ENCODE measurements at regions not wholly inside any gene's neighbourhood (a gene's known extent, or its start where the extent isn't known, plus 50 kb on each side); places are given as distances from the start of the nearest gene placed in this dataset.

DNA sequence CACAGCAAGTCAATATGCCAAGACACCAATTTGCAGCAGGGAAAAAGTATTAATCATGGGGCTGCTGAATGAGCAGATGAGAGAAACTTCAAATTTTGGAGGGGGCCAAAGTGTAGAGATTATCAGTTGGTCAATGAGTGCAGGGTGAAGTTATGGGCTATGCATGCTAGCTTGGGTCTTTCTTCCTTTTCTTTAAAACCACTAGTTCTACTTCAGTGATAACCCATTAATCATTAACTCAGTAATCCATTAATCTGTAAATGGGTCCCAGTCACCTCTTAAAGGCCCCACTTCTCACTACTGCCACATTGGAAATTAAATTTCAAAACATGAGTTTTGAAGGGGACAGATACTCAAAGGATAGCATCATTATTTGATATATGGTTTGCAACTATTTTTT is 688.6 kb upstream of the ADGRL4 start:
- no peak overlapping the region for H3K27ac ChIP-seq
- TF ChIP-seq, protein P1, sequence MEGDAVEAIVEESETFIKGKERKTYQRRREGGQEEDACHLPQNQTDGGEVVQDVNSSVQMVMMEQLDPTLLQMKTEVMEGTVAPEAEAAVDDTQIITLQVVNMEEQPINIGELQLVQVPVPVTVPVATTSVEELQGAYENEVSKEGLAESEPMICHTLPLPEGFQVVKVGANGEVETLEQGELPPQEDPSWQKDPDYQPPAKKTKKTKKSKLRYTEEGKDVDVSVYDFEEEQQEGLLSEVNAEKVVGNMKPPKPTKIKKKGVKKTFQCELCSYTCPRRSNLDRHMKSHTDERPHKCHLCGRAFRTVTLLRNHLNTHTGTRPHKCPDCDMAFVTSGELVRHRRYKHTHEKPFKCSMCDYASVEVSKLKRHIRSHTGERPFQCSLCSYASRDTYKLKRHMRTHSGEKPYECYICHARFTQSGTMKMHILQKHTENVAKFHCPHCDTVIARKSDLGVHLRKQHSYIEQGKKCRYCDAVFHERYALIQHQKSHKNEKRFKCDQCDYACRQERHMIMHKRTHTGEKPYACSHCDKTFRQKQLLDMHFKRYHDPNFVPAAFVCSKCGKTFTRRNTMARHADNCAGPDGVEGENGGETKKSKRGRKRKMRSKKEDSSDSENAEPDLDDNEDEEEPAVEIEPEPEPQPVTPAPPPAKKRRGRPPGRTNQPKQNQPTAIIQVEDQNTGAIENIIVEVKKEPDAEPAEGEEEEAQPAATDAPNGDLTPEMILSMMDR (conservative IDR thresholded peaks at IDR 0.05): no peak

DNA sequence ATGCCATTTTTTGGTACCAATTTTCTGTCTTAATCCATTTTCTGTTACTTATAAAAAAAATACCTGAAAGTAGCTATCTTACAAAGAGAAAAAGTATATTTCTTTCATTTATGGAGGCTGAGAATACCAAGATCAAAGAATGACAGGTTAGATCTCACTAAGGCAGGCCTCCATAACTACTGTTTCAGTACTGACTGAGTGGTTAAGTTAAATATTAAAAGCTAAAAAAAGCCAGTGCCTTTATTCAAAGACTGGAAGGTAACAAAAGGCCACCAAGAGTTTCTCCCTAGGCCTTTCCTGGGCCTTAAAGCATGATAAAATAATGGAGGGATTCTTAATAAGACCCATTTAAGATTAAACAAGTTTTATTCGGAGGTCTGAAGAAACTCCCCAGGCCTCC is 687.7 kb upstream of the ADGRL4 start:
- H3K27ac ChIP-seq: no peak overlapping the region
- TF ChIP-seq, protein P1 (conservative IDR thresholded peaks at IDR 0.05): no peak

- no peak overlapping the region for H3K27ac ChIP-seq
- TF ChIP-seq, protein P1 (conservative IDR thresholded peaks at IDR 0.05): no peak
Observed at GRCh38 chr1:79693441-79694114, 687.0 kb upstream of the ADGRL4 start.

DNA sequence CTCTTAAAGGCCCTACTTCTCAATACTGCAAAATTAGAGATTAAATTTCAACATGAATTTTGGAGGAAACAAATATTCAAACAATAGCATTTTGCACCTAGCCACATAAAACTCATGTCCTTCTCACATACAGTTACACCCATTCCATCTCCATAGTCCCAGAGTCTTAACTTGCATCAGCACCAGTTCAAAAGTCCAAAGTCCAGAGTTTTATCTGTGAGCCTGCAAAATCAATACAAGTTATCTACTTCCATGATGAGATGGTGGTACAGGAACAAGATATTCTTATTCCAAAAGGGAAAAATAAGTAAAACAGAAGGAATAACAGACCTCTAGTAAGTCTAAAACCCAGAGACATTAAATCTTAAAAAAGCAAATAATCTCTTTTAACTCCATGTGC is 686.0 kb upstream of the ADGRL4 start:
- no peak overlapping the region for H3K27ac ChIP-seq
- TF ChIP-seq, protein P1 (conservative IDR thresholded peaks at IDR 0.05): no peak

GRCh38 chr1:79688932-79689331 is 682.4 kb upstream of the ADGRL4 start:
- H3K27ac ChIP-seq: no peak overlapping the region
- TF ChIP-seq, protein P1 (conservative IDR thresholded peaks at IDR 0.05): no peak

- no peak overlapping the region for H3K27ac ChIP-seq
- TF ChIP-seq, protein P1 (conservative IDR thresholded peaks at IDR 0.05): no peak
Observed at GRCh38 chr1:79683420-79683819, 676.9 kb upstream of the ADGRL4 start.

- no peak overlapping the region for H3K27ac ChIP-seq
- TF ChIP-seq, protein P1 (conservative IDR thresholded peaks at IDR 0.05): no peak
Observed at GRCh38 chr1:79682478-79682877, 675.9 kb upstream of the ADGRL4 start.
